ENCODE measurements at regions not wholly inside any gene's neighbourhood (a gene's known extent, or its start where the extent isn't known, plus 50 kb on each side); places are given as distances from the start of the nearest gene placed in this dataset.

DNA sequence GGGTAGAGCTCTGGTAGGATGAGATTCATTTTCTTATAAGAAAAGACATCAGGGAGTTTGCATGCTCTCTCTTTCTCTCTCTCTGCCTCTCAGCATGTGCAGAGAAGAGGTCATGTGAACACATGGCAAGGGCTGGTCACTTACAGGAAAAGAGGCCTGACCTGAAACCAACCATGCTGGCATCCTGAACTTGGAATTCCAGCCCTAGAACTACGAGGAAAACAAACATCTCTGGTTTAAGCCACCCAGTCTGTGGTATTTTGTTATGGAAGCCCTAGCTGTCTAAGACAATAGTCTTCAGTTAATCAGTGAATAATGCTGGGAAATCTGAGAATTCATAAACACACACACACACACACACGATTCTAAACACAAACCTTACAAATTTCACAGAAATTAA, 1104.2 kb upstream of the LRRN3 start:
- TF ChIP-seq YY1 (IDR thresholded peaks at IDR 0.05; ENCODE audit: insufficient read depth, insufficient read length) (no peak), SUZ12 (IDR thresholded peaks at IDR 0.05; ENCODE audit: extremely low read depth, insufficient read depth, insufficient read length) (no peak)
